Sciatic nerve (tissue), 2 donors: ENCODE measurements at regions not wholly inside any gene's neighbourhood (a gene's known extent, or its start where the extent isn't known, plus 50 kb on each side); places are given as distances from the start of the nearest gene placed in this dataset.

ENCODE experiments used
- ATAC-seq: fragments of 200-7000 bp; cut with Tn5 transposase; one replicate; pipeline ENCODE4 v1.9.1; 2020; ENCODE audit warnings: mild to moderate bottlenecking, moderate library complexity
- DNase-seq: peaks from one replicate; pipeline ENCODE4 v3.0.0-alpha.2; 2020; ENCODE audit warnings: low spot score
- intact Hi-C: fragments of 100-400 bp; cut with DNase I; formaldehyde crosslinking; loops from one replicate; pipeline ENCODE4 v1.14.2; 2022
- donor health status: DM: no; HTN: no; CAD: no.
- donor health status: DM: no; HTN: no; CAD: no.

GRCh38 chr13:33745370-33746324 lies 72.3 kb upstream of the RFC3 start:
- intact Hi-C loops, result no loop called here
- ATAC-seq, result peak; percentile 71

DNA sequence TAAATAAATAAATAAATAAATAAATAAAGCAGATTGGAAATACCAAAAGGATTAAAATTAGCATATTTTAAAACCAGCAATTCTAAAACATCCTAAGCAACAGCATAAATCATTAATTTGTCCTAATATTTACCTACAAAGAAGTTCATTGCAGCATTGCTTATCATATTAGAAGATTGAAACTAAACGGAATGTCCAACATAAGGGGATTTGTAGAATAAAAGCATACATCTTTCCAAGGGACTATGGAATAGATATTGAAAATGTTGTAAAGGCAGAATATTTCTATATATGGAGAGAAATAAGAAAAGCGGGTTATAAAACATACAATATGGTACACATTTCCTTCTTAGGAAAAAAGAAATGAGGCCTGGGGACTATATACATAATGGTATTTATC lies 71.1 kb upstream of the RFC3 start:
- DNase-seq (no peak), ATAC-seq (no peak)
- intact Hi-C loops, result no loop called here

More at GRCh38 chr13:33745370-33746324, 72.3 kb upstream of the RFC3 start:
- DNase-seq, result no peak

GRCh38 chr13:33751151-33751550 lies 66.8 kb upstream of the RFC3 start:
- DNase-seq (no peak), ATAC-seq (no peak)
- intact Hi-C loops, result no loop called here

DNA sequence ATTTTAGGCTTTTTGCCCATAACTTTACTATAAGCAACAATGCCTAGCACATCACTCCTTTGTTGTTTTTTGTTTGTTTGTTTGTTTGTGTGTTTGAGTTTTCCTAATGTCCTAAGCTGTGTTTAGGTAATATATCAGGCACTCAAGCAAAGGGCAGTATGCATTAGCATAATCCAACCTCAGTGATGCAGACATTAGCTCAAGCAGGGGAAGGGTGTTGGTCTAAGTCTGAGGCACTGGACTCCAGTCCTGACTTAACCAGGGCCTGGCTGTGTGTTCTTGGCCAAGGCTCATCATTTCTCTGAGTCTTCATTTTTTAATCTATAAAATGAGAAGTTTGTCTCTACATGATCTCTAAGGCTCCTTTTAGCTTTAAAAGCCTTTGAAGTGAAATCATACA lies 65.9 kb upstream of the RFC3 start:
- ATAC-seq (no peak), DNase-seq (no peak)
- intact Hi-C loops, result no loop called here

- ATAC-seq, result no peak
- DNase-seq, result no peak
- intact Hi-C loops, result no loop called here
Measured at GRCh38 chr13:33752597-33752996, 65.4 kb upstream of the RFC3 start.

DNA sequence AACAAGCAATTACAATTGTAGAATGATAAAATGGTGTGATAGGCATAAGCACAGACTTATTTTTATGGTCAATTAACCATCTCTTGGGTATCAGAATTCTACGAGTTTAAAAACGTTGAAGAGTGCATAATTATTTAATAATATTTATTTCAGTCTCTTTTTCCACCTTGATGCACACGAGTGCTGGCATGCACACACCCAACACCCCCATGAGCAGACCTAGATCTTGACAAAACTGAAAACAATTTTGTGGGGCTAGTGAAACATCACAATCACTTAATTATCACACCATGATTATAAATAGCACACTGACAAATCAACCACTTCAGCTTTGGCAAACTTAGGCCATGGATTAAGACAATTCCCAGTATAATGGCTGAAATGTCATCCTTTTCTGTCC lies 61.0 kb upstream of the RFC3 start:
- ATAC-seq, result no peak
- intact Hi-C loops, result no loop called here
- DNase-seq, result no peak

- DNase-seq, result no peak
- intact Hi-C loops, result no loop called here
- no peak for ATAC-seq
Measured at GRCh38 chr13:33757713-33758112, 60.2 kb upstream of the RFC3 start.

DNA sequence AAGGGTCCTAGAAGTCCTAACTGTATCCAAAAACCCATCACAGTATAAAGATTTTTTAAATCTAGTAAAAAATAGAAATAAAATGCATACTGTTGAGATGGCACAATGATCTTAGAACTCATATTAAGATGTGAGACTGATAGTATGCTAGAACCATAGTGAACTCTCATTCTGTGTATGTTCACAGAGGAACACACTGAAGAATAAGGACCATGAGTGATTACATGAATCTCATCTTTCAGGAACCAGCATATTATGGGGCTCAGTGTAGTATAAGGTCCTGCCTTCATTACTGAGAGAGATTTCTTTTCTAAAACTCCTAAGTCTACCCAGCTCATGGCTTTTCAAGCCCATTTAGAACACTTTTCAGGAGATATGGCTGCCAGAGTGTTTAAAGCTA lies 59.8 kb upstream of the RFC3 start:
- ATAC-seq, result no peak
- no peak for DNase-seq
- intact Hi-C loops, result no loop called here

- DNase-seq (no peak), ATAC-seq (no peak)
- intact Hi-C loops, result no loop called here
Measured at GRCh38 chr13:33761740-33762139, 56.2 kb upstream of the RFC3 start.

GRCh38 chr13:33763021-33763420 lies 54.9 kb upstream of the RFC3 start:
- ATAC-seq (no peak), DNase-seq (no peak)
- intact Hi-C loops, result no loop called here

- intact Hi-C loops, result no loop called here
- DNase-seq, result no peak
- no peak for ATAC-seq
Measured at GRCh38 chr13:33764716-33765115, 53.2 kb upstream of the RFC3 start.

- intact Hi-C loops, result no loop called here
- DNase-seq (no peak), ATAC-seq (no peak)
Measured at GRCh38 chr13:33766329-33767123, 51.4 kb upstream of the RFC3 start.

DNA sequence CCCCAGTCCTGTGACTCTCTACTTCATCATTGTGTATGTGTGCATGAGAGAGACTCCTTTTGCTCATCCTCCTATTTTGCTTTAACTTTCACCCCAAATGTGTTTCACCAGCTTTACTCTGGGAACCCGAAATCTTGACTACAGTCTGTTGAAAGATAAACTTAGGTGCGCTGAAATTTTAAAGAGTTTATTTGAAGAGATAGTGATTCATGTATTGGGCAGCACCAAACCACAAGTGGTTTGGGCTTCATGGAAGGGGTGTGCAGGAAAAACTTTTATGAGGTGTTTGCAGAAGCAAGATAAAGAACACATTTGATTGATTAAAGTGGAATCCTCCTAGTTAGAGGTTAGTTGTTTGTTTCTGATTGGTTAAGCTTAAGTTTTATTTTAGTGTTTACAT lies 50.8 kb upstream of the RFC3 start:
- ATAC-seq (no peak), DNase-seq (no peak)
- intact Hi-C loops, result no loop called here
